ENCODE measurements at regions not wholly inside any gene's neighbourhood (a gene's known extent, or its start where the extent isn't known, plus 50 kb on each side); places are given as distances from the start of the nearest gene placed in this dataset.
A peak's percentile ranks its signal among the peaks of the same experiment; 100 is the strongest.

DNA sequence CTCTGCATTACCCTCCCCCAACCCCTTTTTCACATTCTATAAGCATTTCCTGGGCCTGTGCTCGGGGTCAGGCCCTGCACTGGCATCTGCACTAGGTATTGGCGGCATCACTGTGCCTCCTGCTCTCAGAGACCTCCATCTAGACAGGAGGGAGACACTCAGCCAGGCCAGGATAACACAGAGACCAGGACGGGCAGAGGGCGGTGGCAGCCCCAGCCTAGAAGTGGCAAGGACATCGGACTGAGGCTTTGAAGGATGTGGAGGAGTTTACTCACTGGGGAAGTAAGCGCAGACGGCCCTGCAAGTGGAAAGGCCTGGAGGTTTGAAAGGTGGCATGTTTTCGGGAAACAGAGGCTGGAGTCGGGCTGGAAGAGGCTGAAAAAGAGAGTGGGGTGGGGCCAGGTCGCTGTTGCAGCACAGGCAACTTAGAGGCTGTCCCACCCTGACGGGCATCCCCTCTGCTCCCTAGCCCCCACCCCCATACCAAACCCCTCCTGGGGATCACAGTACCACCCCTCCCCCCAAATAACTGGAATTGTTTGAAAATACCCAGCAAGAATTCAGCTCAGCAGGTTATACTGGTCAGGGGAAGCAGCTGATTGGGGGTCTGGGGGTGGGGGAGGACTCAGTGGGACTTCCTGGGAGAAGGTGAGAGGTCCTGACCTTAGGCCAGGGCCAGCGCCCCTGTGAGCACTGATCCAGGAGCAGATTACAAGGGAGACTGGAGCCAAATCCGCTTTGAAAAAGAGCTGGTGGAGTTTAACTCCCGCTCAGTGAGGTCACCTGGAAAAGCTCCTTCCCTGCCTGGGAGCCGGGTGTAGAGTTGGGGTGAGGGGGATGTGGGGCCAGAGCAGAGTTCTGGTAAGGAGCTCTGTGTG, 121.8 kb upstream of the WNT4 start:
- DNase-seq (ENCODE audit: low read depth): no peak

DNA sequence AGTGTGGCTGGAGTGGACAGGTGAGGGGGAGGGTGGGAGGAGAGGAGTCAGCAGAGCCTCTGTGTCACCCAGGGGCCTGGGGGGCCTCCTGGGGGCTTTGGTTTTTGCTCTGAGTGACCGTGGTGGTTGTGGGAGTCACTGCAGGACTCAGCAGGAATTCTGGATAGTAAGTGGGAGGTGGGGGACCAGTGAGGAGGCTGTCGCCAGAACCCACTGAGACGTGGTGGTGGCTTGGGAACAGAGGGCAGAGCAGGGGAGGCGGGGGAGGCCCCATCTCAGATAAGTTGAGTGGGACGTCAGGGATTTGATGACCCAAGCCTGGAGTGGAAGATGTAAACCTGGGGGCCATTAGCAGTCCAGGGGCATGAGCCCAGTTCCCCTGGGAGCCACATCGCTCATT, 123.2 kb upstream of the WNT4 start:
- no peak for DNase-seq (ENCODE audit: low read depth)

DNA sequence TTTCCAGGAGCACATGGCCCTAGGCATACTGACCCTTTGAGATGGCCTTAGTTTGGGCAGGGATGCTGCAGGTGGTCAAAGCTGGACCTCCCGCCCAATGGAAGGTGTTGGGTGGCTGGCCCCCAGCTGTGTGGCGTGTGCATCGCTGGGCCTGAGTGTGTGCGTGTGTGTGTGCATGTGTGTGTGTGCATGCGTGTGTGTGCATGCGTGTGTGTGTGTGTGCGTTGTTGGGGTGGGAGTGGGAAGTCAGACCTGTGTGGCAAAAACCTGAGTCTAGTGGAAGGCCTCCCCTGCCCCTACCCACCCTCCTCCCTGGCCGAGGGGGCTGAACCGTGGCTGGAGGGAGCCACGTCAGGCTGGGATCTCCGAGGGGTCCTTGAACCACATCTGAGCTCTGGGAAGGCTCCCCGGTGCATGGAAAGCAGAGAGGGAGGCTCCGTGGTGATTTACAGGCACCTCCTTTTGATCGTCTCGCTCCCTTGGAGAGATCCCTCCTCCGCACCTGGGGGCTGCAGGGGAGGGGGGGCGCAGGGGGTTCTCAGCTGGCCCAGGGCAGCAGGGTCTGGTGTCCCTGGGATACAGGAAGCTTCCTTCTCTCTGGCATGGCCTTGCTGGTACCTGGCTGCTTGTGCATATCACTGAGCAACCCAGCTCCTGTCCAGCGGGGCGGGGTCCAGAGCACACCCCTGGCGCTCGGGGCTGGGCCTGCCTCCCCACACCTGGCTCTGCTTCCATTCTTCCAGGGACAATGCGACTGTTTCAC, 124.7 kb upstream of the WNT4 start:
- DNase-seq (ENCODE audit: low read depth): no peak

DNA sequence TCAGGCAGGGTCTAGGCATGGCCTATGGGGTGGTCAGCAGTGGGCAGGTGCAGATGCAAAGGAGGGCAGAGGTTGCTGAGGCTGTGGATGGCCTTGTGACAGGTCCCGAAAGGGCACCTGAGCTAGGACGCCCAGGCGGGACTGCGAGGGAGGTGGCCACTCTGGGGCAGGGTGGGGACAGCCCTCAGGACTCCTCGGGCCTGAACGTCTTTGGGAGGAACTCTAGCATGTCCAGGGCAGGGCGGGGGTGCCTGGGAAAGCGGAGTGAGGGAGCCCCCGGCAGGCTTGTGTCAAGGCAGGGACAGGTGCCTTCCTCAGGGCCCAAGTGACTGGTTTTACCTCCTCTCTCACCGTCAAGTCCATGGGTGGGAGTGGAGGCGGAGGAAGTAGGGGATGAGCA, 125.4 kb upstream of the WNT4 start:
- no peak for DNase-seq (ENCODE audit: low read depth)

DNA sequence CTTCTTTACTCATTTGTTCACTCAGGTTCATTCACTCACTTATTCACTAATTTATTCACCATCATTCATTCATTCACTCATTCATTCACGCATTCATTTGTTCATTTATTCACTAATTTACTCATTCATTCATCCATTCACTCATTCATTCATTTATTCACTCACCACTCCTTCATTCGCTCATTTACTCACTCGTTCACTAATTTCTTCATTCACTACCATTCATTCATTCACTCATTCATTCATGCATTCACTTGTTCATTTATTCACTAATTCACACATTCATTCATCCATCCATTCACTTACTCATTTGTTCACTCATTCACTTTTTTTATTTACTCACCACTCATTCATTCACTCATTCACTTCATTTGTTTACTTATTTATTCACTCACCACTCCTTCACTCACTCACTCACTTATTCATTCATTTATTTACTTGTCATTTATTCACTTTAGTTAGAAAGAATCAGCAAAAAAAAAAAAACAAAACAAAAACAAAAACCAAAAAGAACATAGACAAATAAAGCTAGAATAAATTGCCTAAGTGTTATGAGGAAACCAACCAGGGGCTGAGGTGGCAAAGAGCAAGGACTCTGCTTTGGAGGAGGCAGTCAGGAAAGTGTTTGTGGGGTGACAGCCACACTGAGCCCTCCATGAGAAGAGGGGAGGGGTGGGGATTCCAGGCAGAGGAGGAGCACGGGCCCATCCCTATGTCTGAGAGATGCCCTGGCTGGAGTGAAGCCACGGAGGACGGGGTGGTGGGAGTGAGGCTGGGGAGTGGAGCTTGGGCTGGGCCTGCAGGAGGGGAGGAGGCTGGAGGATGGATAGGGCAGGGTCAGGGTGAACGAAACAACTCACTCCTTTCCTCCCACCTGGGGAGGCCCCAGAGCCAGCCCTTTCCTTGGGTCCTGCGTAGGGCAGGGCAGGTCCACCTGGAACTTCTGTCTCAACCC, 129.2 kb upstream of the WNT4 start:
- DNase-seq (ENCODE audit: low read depth): no peak

DNA sequence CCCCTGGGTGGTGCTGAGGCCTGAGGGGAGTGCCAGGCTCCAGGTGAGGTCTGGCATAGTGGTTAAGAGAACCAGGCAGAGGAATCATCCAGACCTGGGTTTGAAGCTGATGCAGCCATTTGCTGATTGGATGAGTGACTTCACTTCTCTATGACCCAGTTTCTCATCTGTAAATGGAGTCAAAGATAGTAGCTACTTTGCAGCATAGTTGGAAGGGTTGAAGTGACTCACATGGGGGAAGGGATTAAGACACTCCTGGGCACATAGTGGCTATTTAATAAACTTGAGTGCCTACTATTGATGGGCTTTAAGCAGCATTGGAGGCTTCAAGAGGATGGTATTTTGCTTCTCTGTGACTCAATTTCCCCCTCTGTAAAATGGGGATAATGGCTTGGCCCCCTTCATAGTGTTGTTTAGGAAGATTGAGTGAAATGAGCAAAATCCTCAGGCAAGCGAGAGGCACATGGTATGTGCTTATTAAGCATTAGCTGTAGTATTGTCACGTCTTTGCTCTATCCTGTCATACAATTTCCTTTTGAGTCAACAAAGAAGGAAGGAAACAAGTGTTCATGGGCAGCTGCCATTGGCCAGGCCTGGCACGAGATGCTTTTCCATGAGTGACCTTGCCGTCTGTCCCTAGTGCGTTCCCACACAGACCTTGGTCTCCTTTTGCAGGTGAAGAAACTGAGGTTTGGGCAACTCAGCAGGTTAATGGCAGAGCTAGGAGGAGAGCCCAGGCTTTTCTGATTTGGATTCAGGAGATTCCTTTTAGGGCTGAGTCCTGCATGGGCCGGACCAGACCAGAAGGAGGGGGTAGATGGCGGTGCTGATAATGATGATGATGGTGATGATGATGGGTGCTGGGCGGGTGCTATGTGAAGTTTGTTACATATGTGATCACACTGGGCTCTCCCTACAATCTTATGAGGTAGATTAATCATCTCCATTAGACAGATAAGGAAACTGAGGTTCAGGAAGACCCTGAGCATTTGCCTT, 131.1 kb upstream of the WNT4 start:
- no peak for DNase-seq (ENCODE audit: low read depth)

DNA sequence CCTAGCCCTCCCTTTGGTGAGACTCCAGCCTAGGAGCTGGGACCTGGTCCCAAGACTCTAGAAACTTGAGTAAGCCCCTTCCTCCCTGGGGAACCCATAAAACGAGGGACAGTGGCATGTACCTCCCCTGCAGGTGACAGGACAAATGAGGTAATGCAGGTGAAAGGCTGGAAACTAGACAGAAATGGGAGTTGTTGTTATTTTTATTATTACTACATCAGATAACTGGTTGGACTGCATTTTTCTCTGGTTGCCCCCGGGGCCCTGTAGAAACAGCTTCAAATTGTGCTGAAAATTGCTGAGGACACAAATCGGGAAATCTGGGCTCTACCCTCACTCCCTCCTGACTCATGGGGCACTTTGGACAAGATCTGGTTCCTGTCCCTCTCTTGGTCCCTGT, 132.3 kb upstream of the WNT4 start:
- DNase-seq (ENCODE audit: low read depth): no peak

DNA sequence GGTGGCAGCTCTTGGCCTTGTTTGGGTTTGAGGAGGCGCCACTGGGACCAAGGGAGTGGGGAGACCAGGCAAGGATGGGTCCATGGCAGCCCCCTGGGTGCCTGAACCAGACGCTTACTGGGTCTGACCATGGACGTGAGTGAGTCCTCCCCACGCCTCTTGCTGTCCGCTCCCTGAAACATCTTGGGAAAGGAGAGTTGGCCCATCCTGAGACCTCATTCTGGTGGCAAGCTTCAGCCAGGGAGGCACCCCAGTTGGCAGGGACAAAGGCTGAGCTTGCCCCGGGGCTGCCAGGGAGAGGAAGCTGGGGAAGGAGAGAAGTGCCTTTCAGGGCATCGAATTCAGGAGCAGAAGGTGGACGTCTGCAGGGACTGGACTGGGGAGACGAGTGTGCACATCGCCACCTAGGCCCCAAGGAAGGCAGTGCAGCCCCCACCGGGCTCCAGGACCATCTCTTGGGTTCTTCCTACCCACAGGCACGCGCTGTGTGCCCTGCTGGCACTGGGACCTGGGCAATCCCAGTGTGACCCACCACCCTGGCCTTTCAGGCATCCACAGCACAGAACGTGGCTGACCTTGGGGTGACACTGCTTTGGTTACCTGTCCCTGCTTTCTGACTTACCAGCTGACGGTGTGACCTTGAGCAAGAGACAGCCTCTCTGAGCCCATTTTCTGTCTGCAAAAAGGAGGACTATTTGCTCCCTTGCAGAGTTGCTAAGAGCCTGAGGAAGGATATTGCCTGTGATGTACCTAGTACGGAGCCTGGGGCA, 132.9 kb upstream of the WNT4 start:
- peak; percentile 28 for DNase-seq (ENCODE audit: low read depth)

DNA sequence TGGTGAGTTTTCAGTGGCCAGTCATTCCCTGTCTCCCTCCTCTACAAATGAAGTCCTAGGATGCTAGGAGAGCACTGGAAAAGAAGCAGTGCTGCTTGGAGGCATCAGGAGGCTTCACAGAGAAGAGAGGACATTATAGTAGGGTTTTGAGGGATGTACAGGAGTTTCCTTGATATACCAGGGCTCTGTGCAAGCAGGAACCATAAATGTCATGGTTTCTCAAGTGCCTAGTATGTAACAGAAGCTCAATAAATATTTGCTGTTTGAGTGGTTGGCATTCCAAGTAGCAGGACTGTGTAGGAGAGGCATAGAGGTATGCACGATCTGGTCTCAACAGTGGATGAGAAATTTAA, 133.5 kb upstream of the WNT4 start:
- no peak for DNase-seq (ENCODE audit: low read depth)

DNA sequence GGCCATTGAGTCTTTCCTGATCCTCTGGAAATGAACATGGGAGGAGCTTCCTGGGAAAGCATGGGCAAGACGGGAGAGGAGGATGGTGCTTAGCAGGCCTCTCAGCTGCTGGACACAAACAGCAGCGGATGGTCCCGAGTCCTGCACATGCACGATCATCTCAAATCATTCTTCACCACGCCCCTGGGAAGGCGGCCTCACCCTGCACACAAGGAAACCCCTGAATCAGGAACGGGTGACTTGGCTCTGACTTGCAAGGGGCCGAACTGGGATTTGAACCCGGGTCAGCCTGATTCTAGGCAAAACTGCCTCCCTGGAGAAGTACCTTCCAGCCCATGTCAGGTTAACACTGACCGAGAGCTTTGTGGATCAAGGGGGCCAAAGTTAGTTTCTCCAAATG, 134.8 kb upstream of the WNT4 start:
- DNase-seq (ENCODE audit: low read depth): no peak

DNA sequence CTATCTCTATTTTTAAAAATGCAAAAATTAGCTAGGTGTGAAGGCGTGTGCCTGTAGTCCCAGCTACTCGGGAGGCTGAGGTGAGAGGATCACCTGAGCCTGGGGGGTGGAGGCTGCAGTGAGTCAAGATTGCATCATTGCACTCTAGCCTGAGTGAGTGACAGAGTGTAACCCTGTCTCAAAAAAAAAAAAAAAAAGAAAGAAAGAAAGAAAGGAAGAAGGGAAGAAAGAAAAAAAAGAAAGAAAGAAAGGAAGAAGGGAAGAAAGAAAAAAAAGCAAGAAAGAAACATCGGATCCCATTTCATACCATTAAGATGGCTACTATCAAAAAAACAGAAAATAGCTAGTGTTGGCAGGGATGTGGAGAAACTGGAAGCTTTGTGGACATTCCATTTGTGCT, 136.8 kb upstream of the WNT4 start:
- DNase-seq (ENCODE audit: low read depth): no peak

DNA sequence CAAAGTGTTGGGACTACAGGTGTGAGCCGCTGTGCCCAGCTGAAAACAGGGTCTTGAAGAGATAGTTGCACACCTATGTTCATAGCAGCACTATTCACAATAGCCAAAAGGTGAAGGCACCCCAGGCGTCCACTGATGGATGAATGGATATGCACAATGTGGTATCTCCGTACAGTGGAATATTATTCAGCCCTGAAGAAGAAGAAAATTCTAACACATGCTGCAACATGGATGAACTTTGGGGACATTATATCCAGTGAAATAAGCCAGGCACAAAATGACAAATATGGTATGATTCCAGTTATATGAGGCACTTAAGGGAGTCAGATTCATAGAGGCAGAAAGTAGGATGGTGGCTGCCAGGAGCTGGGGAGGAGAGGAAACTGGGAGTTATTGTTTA, 137.6 kb upstream of the WNT4 start:
- no peak for DNase-seq (ENCODE audit: low read depth)

DNA sequence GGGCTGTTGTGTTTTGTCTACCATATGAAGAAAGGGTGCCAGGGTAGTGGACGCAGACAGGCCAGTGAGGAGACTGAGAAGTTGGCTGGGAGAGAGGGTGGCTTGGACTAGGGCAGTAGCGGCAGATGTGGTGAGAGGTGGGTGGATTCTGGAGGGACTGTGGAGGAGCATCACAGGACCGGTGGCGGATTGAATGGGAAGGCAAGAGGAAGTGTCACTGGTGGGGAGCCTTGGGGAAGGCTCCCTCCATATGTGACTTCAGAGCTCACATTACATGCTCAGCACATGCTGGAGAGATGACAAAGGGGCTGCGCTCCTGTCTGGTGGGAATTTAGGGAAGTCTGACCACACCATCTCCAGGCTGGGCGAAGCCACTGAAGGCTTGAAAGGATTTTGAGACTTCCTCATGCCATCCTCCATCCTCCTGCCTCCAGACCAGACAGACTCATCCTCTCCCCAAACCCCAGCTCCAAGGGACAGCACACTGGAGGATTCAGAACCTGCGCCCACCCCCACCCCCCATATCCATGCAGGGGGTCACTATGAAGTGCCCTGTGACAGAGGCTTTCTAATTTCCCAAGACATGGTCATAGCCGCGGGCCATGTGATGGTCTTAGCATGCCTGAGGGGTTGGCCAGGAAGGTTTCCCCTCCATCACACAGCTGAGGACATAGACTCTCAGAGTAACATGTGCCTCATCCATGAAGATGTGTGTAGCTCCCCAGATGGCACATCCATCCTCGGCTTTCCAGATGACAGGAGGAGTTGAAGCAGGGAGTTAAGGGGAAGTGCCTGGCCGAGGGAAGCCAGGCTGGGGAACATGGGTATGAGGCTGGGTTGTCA, 138.8 kb upstream of the WNT4 start:
- no peak for DNase-seq (ENCODE audit: low read depth)

DNA sequence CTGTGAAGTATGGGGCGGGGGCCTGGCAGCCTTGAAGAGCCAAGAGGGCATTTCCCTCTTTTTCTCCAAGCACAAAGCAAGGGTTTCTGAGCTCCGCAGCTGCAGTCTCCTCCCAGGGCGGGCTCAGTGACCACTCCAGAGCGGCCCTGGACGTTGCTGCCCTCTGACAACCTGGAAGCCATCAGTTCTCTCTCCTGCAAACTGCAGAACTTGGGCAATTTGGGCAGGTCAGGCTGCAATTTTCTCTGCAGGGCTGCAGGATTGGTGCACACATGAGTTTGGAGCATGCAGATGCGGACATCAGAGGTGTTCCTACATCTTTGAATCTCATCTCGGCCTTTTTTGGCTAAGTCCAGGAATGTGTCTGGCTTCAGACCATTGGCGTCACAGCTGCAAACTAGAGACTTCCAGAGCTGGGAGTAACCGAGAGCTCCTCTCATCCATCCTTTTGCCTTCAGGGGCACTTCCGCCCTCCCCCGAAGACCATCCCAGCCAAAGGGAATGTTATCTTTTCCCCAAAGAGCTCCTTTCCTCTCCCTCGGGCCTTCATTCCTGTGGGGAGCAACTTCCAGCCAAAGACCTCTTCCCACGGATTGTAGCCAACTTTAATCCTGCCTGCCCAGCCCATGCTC, 139.6 kb upstream of the WNT4 start:
- no peak for DNase-seq (ENCODE audit: low read depth)

DNA sequence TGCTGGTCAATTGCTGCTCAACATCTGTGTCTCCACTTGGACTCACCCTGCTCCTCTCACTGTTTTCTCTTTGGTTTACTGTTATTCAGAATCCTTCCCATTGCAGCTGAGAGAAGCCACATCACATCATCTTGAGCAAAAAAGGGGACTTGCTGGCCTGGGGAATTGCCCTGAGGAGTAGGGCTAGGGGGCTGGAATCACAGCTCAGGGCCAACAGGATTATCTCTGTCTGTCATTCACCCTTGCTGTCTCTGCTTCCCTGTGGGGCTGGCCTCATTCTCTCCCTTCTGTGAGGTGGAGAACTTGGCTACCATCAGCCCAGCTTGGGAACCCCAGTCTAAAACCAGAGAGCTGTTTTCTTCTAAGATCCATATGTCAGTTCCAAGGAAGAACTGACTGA, 140.7 kb upstream of the WNT4 start:
- no peak for DNase-seq (ENCODE audit: low read depth)

DNA sequence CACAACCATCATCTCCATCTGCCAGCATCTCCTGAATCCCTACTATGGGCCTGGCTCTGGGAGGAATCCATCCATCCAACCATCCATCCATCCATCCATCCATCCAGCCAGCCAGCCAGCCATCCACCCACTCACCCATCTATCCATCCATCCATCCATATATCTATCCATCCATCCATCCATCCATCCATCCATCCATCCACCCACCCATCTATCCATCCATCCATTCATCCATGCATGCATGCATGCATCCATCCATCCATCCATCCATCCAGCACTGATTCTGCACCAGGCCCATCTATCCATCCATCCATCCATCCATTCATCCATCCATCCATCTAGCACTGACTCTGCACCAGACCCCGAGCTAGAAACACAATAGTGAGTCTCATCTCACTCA, 141.3 kb upstream of the WNT4 start:
- DNase-seq (ENCODE audit: low read depth): no peak

DNA sequence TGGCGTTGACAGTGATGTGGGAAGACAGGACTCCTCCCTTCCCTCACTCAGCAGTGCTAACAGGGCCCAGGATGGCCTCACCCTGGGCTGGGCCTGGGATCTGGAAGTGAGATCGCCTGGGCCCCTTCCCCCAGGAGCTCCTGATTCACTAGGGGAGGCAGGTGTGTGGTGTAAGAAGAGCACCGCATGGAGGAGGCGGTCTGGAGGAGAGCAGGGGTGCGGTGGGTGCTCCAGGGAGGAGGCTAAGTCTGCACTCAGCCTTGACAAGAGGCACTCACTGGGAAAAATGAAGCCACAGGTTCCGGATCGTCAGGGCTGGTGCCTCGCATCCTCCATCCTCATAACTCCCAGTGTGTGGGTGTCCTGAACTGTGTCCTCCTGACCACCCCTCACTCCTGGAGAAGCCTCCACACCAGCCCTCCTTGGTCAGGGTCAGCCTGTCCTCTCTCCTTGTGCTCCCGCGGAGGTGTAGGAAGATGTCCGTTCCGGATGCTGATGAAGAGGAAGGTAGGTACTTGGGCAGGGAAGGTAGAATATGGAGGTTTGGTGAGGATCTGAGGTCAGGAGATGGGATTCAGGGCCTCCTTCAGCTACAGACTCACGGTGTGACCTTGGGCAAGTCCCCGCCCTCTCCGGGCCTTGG, 142.1 kb upstream of the WNT4 start:
- no peak for DNase-seq (ENCODE audit: low read depth)

DNA sequence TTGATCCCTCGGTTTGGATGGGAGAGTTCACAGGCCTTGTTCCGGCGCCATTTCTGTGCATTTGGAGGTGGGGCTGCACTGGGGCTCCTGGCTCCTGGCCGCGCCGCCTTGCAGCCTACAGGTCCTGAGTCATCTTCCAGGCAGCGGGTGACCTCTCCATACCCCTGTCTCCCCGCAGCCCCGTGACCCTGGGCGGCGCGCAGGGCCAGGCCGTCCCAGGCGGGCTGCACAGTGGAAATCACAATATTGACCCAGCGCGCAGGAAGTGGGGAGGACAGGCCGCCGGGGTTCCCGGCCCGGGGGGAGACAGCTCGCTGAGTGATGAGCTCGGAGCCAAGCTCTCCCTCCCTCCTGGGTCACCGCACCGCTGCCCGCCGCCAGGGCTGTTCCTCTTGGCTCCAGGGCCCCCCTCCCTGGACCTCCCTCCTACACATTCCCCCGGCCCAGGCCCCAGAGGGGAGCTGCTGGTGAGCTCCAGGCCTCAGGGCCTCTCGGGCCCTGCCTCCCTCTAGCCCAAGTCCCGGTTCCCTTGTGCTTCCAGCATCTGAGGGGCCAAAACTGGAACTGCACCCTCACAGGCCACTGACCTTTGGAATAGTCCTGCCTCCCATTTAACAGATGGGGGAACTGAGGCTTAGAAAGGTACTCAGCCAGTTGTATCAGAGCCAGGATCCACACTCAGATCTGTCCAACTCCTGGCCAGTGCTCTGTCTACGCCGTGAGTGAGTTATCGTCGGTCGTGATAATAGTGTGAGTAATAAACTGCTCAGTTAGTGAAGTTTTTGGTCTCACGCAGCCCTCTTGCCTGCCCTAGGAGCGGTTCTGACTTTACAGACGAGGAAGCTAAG, 142.9 kb upstream of the WNT4 start:
- DNase-seq (ENCODE audit: low read depth): no peak

Measured in stimulated activated CD8-positive, alpha-beta memory T cell treated with anti-CD3 and anti-CD28 coated beads, Interleukin-4, amount 100 ng/mL, for 24 hours (primary cell).